WTC11 (cell line): ENCODE measurements at regions not wholly inside any gene's neighbourhood (a gene's known extent, or its start where the extent isn't known, plus 50 kb on each side); places are given as distances from the start of the nearest gene placed in this dataset.
A peak's percentile ranks its signal among the peaks of the same experiment; 100 is the strongest.

ENCODE experiments used
- ATAC-seq: fragments of 200-7000 bp; cut with Tn5 transposase; 2 replicates; pipeline ENCODE4 v1.10.0; 2021; ENCODE audit warnings: mild to moderate bottlenecking, moderate library complexity
- CTCF ChIA-PET: fragments of 300-600 bp; sonication (Branson Sonifier 250); formaldehyde crosslinking; loops from one replicate; lab custom pipeline; 2021; ENCODE audit warnings: antibody characterized with exemption; lab: Charles Lee
- POLR2A ChIA-PET: fragments of 350-600 bp; sonication (Branson Sonifier 250); formaldehyde crosslinking; loops from one replicate; lab custom pipeline; 2021; ENCODE audit warnings: antibody characterized with exemption; lab: Charles Lee
- DNase-seq: peaks from one replicate; pipeline ENCODE4 v3.0.0; 2021; ENCODE audit warnings: low spot score
- H3K27ac Mint-ChIP-seq: 2 replicates; pipeline ENCODE4 v1.8.0; 2021; ENCODE audit warnings: mixed read lengths
- H3K27me3 Mint-ChIP-seq: 2 replicates; pipeline ENCODE4 v1.8.0; 2021; ENCODE audit warnings: low read depth, mild to moderate bottlenecking, moderate library complexity, mixed read lengths
- H3K36me3 Mint-ChIP-seq: 2 replicates; pipeline ENCODE4 v1.8.0; 2021; ENCODE audit warnings: mixed read lengths
- H3K4me1 Mint-ChIP-seq: 2 replicates; pipeline ENCODE4 v1.8.0; 2022; ENCODE audit warnings: mixed read lengths
- H3K4me3 Mint-ChIP-seq: 2 replicates; pipeline ENCODE4 v1.8.0; 2021; ENCODE audit warnings: mild to moderate bottlenecking, moderate library complexity, mixed read lengths
- H3K9me3 Mint-ChIP-seq: 2 replicates; pipeline ENCODE4 v1.8.0; 2021; ENCODE audit warnings: mixed read lengths
- ATF1 ChIP-seq: sonication (generic); formaldehyde crosslinking; IDR thresholded peaks from 2 replicates; pipeline ENCODE4 v1.8.1; 2023; ENCODE audit warnings: mild to moderate bottlenecking, moderate library complexity, missing genetic modification reagents
- CREB1 ChIP-seq: sonication (generic); formaldehyde crosslinking; IDR thresholded peaks from 2 replicates; pipeline ENCODE4 v1.8.0; 2023; ENCODE audit warnings: mild to moderate bottlenecking, missing genetic modification reagents
- EMX1 ChIP-seq: fragments of 250-450 bp; sonication (Bioruptor Pico); IDR thresholded peaks from 2 replicates; pipeline ENCODE4 v1.8.0; 2021; ENCODE audit warnings: mild to moderate bottlenecking
- FOXJ3 ChIP-seq: sonication (generic); formaldehyde crosslinking; IDR thresholded peaks from 2 replicates; pipeline ENCODE4 v1.9.0; 2021; ENCODE audit warnings: missing genetic modification reagents, mild to moderate bottlenecking, borderline replicate concordance
- GRHL2 ChIP-seq: fragments of 250-450 bp; sonication (Bioruptor Pico); IDR thresholded peaks from 2 replicates; pipeline ENCODE4 v1.8.0; 2022; ENCODE audit warnings: mild to moderate bottlenecking, moderate library complexity; ENCODE audit not compliant: insufficient replicate concordance, severe bottlenecking
- IRF1 ChIP-seq: sonication (generic); formaldehyde crosslinking; IDR thresholded peaks from 2 replicates; pipeline ENCODE4 v1.8.0; 2023; ENCODE audit warnings: missing genetic modification reagents
- IRF2 ChIP-seq: sonication (generic); formaldehyde crosslinking; IDR thresholded peaks from 2 replicates; pipeline ENCODE4 v1.8.0; 2022; ENCODE audit warnings: low read depth, missing genetic modification reagents, borderline replicate concordance
- NFATC4 ChIP-seq: fragments of 250-450 bp; sonication (Bioruptor Pico); IDR thresholded peaks from 2 replicates; pipeline ENCODE4 v1.9.0; 2021; ENCODE audit warnings: mild to moderate bottlenecking
- NR2C2 ChIP-seq: sonication (generic); formaldehyde crosslinking; IDR thresholded peaks from 2 replicates; pipeline ENCODE4 v1.8.0; 2022; ENCODE audit warnings: mild to moderate bottlenecking, missing genetic modification reagents
- PRDM15 ChIP-seq: sonication (generic); formaldehyde crosslinking; IDR thresholded peaks from 2 replicates; pipeline ENCODE4 v1.8.0; 2022; ENCODE audit warnings: missing genetic modification reagents
- PRRX2 ChIP-seq: fragments of 250-450 bp; sonication (Bioruptor Pico); IDR thresholded peaks from 2 replicates; pipeline ENCODE4 v1.8.0; 2021; ENCODE audit warnings: mild to moderate bottlenecking
- SMAD3 ChIP-seq: sonication (generic); formaldehyde crosslinking; IDR thresholded peaks from 2 replicates; pipeline ENCODE4 v1.8.0; 2022; ENCODE audit warnings: missing genetic modification reagents, mild to moderate bottlenecking, borderline replicate concordance
- SOX15 ChIP-seq: fragments of 250-450 bp; sonication (Bioruptor Pico); IDR thresholded peaks from 2 replicates; pipeline ENCODE4 v1.9.0; 2021; ENCODE audit warnings: mild to moderate bottlenecking
- TEAD4 ChIP-seq: sonication (generic); formaldehyde crosslinking; IDR thresholded peaks from 2 replicates; pipeline ENCODE4 v1.8.0; 2022; ENCODE audit warnings: mild to moderate bottlenecking, missing genetic modification reagents
- USF2 ChIP-seq: sonication (generic); formaldehyde crosslinking; IDR thresholded peaks from 2 replicates; pipeline ENCODE4 v1.8.1; 2023; ENCODE audit warnings: mild to moderate bottlenecking, missing genetic modification reagents, moderate library complexity
- ZNF138 ChIP-seq: sonication (generic); formaldehyde crosslinking; conservative IDR thresholded peaks from 2 replicates; pipeline ENCODE4 v1.8.1; 2022; ENCODE audit warnings: mild to moderate bottlenecking, moderate library complexity, missing genetic modification reagents
- TF ChIP-seq, protein P1 (sequence below): sonication (generic); formaldehyde crosslinking; IDR thresholded peaks from 2 replicates; pipeline ENCODE4 v1.8.0; 2022; ENCODE audit warnings: mild to moderate bottlenecking, missing genetic modification reagents
- TF ChIP-seq, protein P2 (sequence below): sonication (generic); formaldehyde crosslinking; IDR thresholded peaks from 2 replicates; pipeline ENCODE4 v1.8.1; 2023; ENCODE audit warnings: mild to moderate bottlenecking, missing genetic modification reagents
- TF ChIP-seq, protein P3 (sequence below): fragments of 250-450 bp; sonication (Bioruptor Pico); IDR thresholded peaks from 2 replicates; pipeline ENCODE4 v1.9.0; 2021; ENCODE audit warnings: mild to moderate bottlenecking
- TF ChIP-seq, protein P4 (sequence below): fragments of 250-450 bp; sonication (Bioruptor Pico); IDR thresholded peaks from 2 replicates; pipeline ENCODE4 v1.8.0; 2021; ENCODE audit warnings: mild to moderate bottlenecking
- TF ChIP-seq, protein P5 (sequence below): fragments of 250-450 bp; sonication (Bioruptor Pico); IDR thresholded peaks from 2 replicates; pipeline ENCODE4 v2.1.2; 2022; ENCODE audit warnings: mild to moderate bottlenecking, moderate library complexity
- TF ChIP-seq, protein P6 (sequence below): sonication (generic); formaldehyde crosslinking; IDR thresholded peaks from 2 replicates; pipeline ENCODE4 v1.8.1; 2022; ENCODE audit warnings: low read depth, missing genetic modification reagents, borderline replicate concordance

GRCh38 chr10:110437761-110438341 lies 59.9 kb upstream of the DUSP5 start:
- Mint-ChIP-seq H3K36me3 (no peaks in the 10 kb centered on the region), H3K27ac (no peak overlapping the region), H3K4me3 (no peak overlapping the region), H3K4me1 (peaks cover 15% of the 10 kb centered on the region), H3K9me3 (peaks cover 6% of the 10 kb centered on the region), H3K27me3 (no peaks in the 10 kb centered on the region)
- CTCF ChIA-PET = interaction anchor here (2.0 kb wide), 1 partner anchor 83 kb away, joined by 11 read pairs; no protein-coding TSS in a partner anchor
- DNase-seq (peak; percentile 5), ATAC-seq (no peak)
- POLR2A ChIA-PET = interaction anchor here (0.6 to 0.8 kb wide), 2 partner anchors 19 to 24 kb away, joined by 3 to 4 read pairs; no protein-coding TSS in a partner anchor
- no peak for TF ChIP-seq NR2C2 (CRISPR knock-in tag)
- TF ChIP-seq, protein P1, sequence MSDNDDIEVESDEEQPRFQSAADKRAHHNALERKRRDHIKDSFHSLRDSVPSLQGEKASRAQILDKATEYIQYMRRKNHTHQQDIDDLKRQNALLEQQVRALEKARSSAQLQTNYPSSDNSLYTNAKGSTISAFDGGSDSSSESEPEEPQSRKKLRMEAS (CRISPR knock-in tag) = no peak
- TF ChIP-seq CREB1 = no peak
- TF ChIP-seq, all 79 proteins: peak for 0

- no peak for TF ChIP-seq PRRX2 (CRISPR knock-in tag)
- TF ChIP-seq, protein P2, sequence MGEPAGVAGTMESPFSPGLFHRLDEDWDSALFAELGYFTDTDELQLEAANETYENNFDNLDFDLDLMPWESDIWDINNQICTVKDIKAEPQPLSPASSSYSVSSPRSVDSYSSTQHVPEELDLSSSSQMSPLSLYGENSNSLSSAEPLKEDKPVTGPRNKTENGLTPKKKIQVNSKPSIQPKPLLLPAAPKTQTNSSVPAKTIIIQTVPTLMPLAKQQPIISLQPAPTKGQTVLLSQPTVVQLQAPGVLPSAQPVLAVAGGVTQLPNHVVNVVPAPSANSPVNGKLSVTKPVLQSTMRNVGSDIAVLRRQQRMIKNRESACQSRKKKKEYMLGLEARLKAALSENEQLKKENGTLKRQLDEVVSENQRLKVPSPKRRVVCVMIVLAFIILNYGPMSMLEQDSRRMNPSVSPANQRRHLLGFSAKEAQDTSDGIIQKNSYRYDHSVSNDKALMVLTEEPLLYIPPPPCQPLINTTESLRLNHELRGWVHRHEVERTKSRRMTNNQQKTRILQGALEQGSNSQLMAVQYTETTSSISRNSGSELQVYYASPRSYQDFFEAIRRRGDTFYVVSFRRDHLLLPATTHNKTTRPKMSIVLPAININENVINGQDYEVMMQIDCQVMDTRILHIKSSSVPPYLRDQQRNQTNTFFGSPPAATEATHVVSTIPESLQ (CRISPR knock-in tag) = no peak
- no peak for TF ChIP-seq ATF1 (CRISPR knock-in tag)
- no peak for TF ChIP-seq EMX1 (CRISPR knock-in tag)
- TF ChIP-seq IRF1 (CRISPR knock-in tag) = no peak
- no peak for TF ChIP-seq NFATC4 (CRISPR knock-in tag)
- no peak for TF ChIP-seq CREB1
- no peak for TF ChIP-seq SMAD3 (CRISPR knock-in tag)
- TF ChIP-seq, protein P3, sequence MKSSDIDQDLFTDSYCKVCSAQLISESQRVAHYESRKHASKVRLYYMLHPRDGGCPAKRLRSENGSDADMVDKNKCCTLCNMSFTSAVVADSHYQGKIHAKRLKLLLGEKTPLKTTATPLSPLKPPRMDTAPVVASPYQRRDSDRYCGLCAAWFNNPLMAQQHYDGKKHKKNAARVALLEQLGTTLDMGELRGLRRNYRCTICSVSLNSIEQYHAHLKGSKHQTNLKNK (CRISPR knock-in tag) = no peak
- no peak for TF ChIP-seq USF2 (CRISPR knock-in tag)
- no peak for TF ChIP-seq ZNF138 (CRISPR knock-in tag)
- TF ChIP-seq, protein P4, sequence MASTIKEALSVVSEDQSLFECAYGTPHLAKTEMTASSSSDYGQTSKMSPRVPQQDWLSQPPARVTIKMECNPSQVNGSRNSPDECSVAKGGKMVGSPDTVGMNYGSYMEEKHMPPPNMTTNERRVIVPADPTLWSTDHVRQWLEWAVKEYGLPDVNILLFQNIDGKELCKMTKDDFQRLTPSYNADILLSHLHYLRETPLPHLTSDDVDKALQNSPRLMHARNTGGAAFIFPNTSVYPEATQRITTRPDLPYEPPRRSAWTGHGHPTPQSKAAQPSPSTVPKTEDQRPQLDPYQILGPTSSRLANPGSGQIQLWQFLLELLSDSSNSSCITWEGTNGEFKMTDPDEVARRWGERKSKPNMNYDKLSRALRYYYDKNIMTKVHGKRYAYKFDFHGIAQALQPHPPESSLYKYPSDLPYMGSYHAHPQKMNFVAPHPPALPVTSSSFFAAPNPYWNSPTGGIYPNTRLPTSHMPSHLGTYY (CRISPR knock-in tag) = no peak
- TF ChIP-seq GRHL2 (CRISPR knock-in tag) = no peak
- TF ChIP-seq TEAD4 (CRISPR knock-in tag) = no peak
- no peak for TF ChIP-seq IRF2
- TF ChIP-seq FOXJ3 = no peak
- TF ChIP-seq, protein P5, sequence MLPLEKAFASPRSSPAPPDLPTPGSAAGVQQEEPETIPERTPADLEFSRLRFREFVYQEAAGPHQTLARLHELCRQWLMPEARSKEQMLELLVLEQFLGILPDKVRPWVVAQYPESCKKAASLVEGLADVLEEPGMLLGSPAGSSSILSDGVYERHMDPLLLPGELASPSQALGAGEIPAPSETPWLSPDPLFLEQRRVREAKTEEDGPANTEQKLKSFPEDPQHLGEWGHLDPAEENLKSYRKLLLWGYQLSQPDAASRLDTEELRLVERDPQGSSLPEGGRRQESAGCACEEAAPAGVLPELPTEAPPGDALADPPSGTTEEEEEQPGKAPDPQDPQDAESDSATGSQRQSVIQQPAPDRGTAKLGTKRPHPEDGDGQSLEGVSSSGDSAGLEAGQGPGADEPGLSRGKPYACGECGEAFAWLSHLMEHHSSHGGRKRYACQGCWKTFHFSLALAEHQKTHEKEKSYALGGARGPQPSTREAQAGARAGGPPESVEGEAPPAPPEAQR (CRISPR knock-in tag) = no peak
- no peak for TF ChIP-seq SOX15
- TF ChIP-seq PRDM15 (CRISPR knock-in tag) = no peak
- TF ChIP-seq, protein P6, sequence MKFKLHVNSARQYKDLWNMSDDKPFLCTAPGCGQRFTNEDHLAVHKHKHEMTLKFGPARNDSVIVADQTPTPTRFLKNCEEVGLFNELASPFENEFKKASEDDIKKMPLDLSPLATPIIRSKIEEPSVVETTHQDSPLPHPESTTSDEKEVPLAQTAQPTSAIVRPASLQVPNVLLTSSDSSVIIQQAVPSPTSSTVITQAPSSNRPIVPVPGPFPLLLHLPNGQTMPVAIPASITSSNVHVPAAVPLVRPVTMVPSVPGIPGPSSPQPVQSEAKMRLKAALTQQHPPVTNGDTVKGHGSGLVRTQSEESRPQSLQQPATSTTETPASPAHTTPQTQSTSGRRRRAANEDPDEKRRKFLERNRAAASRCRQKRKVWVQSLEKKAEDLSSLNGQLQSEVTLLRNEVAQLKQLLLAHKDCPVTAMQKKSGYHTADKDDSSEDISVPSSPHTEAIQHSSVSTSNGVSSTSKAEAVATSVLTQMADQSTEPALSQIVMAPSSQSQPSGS = no peak
- ChIA-PET POLR2A (no interaction called here), CTCF (interaction anchor here (1.3 kb wide), 1 partner anchor 104 kb away, joined by 3 read pairs; no protein-coding TSS in a partner anchor)
- ATAC-seq = no peak
- Mint-ChIP-seq H3K36me3 (no peaks in the 10 kb centered on the region), H3K9me3 (no peaks in the 10 kb centered on the region), H3K27ac (no peak overlapping the region), H3K27me3 (no peaks in the 10 kb centered on the region; the same call in 1 of the 2 replicates), H3K4me3 (no peak overlapping the region), H3K4me1 (peaks cover 16% of the 10 kb centered on the region)
- DNase-seq = no peak
These were observed 55.0 kb upstream of the DUSP5 start for GRCh38 chr10:110442746-110443145.
